ENCODE measurements at regions not wholly inside any gene's neighbourhood (a gene's known extent, or its start where the extent isn't known, plus 50 kb on each side); places are given as distances from the start of the nearest gene placed in this dataset.

- H3K27ac ChIP-seq = no peak overlapping the region
- TF ChIP-seq POLR2A (IDR thresholded peaks at IDR 0.05) = no peak
- TF ChIP-seq, protein P1, sequence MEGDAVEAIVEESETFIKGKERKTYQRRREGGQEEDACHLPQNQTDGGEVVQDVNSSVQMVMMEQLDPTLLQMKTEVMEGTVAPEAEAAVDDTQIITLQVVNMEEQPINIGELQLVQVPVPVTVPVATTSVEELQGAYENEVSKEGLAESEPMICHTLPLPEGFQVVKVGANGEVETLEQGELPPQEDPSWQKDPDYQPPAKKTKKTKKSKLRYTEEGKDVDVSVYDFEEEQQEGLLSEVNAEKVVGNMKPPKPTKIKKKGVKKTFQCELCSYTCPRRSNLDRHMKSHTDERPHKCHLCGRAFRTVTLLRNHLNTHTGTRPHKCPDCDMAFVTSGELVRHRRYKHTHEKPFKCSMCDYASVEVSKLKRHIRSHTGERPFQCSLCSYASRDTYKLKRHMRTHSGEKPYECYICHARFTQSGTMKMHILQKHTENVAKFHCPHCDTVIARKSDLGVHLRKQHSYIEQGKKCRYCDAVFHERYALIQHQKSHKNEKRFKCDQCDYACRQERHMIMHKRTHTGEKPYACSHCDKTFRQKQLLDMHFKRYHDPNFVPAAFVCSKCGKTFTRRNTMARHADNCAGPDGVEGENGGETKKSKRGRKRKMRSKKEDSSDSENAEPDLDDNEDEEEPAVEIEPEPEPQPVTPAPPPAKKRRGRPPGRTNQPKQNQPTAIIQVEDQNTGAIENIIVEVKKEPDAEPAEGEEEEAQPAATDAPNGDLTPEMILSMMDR (IDR thresholded peaks at IDR 0.05) = no peak
- intact Hi-C loops (cut with DNase I) = no loop called here
- ATAC-seq (no peak), DNase-seq (no peak)
- H3K9me3 ChIP-seq = no peaks in the 10 kb centered on the region
- no peak overlapping the region for H3K4me3 ChIP-seq
- no peaks in the 10 kb centered on the region for H3K4me1 ChIP-seq
- no peaks in the 10 kb centered on the region for H3K27me3 ChIP-seq
- H3K36me3 ChIP-seq = no peaks in the 10 kb centered on the region
Observed at GRCh38 chr20:11389186-11389585, 528.5 kb upstream of the BTBD3 start.

GRCh38 chr20:11391591-11391990, 526.1 kb upstream of the BTBD3 start:
- no peak for DNase-seq
- ATAC-seq = no peak
- 45 to 54% (median 50%) methylated on average over 2 of the region's 2 CpGs for WGBS, 4 donors
- H3K4me3 ChIP-seq = no peak overlapping the region
- no peak for TF ChIP-seq POLR2A (IDR thresholded peaks at IDR 0.05)
- TF ChIP-seq, protein P1 (IDR thresholded peaks at IDR 0.05) = no peak
- no peak overlapping the region for H3K27ac ChIP-seq
- H3K4me1 ChIP-seq = no peaks in the 10 kb centered on the region
- no peaks in the 10 kb centered on the region for H3K9me3 ChIP-seq
- intact Hi-C loops (cut with DNase I) = no loop called here
- no peaks in the 10 kb centered on the region for H3K36me3 ChIP-seq
- no peaks in the 10 kb centered on the region for H3K27me3 ChIP-seq

DNA sequence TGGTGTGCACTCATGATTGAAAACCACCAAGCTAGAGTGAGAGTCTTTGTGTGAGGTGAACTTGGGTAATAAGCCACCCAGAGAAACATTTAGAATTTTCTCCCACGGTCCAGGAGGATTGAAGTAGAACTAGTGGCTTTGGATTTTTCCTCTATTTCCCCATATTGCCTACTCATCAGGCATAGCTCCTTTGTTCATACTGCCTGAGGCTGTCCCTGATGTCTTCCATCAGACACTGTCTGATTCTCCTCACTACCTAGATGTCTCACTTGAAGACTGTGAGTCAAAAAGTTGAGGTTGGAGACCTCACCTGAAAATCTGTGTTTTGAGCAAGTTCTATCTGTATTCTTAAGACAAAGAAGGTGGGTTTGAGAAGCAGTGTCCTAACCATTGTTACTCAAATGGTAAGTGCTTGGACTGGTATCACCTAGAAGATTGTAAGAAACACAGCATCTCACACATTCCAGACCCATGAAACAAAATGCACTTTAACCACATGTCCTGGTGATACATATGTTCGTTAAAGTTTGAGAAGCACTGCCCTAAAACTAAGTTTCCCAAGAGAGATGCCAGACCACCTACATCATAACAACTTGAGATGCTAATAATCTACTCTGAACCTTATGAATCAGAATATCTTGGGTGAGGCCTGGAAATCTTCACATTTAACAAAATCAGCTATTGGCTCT, 523.4 kb upstream of the BTBD3 start:
- H3K4me1 ChIP-seq = no peaks in the 10 kb centered on the region
- H3K36me3 ChIP-seq = no peaks in the 10 kb centered on the region
- ATAC-seq (no peak), DNase-seq (no peak)
- no peaks in the 10 kb centered on the region for H3K27me3 ChIP-seq
- no peak for TF ChIP-seq POLR2A (IDR thresholded peaks at IDR 0.05)
- intact Hi-C loops (cut with DNase I) = no loop called here
- H3K27ac ChIP-seq = no peak overlapping the region
- no peaks in the 10 kb centered on the region for H3K9me3 ChIP-seq
- WGBS, 4 donors = 74 to 93% (median 86%) methylated on average over 2 of the region's 2 CpGs
- no peak overlapping the region for H3K4me3 ChIP-seq

- TF ChIP-seq, protein P1 (IDR thresholded peaks at IDR 0.05) = no peak
- TF ChIP-seq POLR2A (IDR thresholded peaks at IDR 0.05) = no peak
- Histone ChIP-seq H3K27me3 (no peaks in the 10 kb centered on the region), H3K9me3 (no peaks in the 10 kb centered on the region), H3K4me3 (no peak overlapping the region), H3K36me3 (no peaks in the 10 kb centered on the region), H3K27ac (no peak overlapping the region), H3K4me1 (no peaks in the 10 kb centered on the region)
- DNase-seq (no peak), ATAC-seq (no peak)
- 79 to 84% (median 81%) methylated on average over 2 of the region's 2 CpGs for WGBS, 4 donors
- intact Hi-C loops (cut with DNase I) = no loop called here
Observed at GRCh38 chr20:11395581-11395980, 522.1 kb upstream of the BTBD3 start.

DNA sequence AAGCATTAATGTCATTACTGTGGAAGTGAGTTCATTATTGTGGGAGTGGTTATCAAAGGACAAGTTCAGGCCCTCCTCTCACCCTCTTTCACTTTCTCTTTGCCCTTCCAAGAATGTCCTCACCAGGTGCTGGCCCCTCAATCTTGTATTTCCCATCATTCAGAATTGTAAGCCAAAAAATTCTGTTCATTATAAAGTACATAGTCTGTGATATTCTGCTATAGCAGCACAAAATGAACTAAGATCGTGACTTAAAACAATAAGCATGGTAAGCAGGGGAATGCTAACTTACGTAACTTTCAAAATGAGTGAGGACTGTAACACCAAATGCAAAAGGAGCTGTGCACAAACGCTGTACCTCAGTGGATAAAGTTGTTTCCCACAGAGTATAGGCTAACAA, 515.7 kb upstream of the BTBD3 start:
- H3K27ac ChIP-seq = no peak overlapping the region
- TF ChIP-seq, protein P1 (IDR thresholded peaks at IDR 0.05) = no peak
- TF ChIP-seq POLR2A (IDR thresholded peaks at IDR 0.05) = no peak
- H3K27me3 ChIP-seq = no peaks in the 10 kb centered on the region
- no peak overlapping the region for H3K4me3 ChIP-seq
- ATAC-seq (no peak), DNase-seq (no peak)
- H3K9me3 ChIP-seq = no peaks in the 10 kb centered on the region
- H3K4me1 ChIP-seq = peaks cover 0 to 15% (median 2%) of the 10 kb centered on the region in 12 donors
- WGBS, 4 donors = 83 to 94% (median 89%) methylated on average over 3 of the region's 3 CpGs
- intact Hi-C loops (cut with DNase I) = no loop called here
- H3K36me3 ChIP-seq = no peaks in the 10 kb centered on the region
